Spleen (tissue), 11 donors: ENCODE measurements at regions not wholly inside any gene's neighbourhood (a gene's known extent, or its start where the extent isn't known, plus 50 kb on each side); places are given as distances from the start of the nearest gene placed in this dataset.

Experiments
- DNase-seq: peaks from one replicate; pipeline ENCODE4 v3.0.0-alpha.2; 2020
- H3K27ac ChIP-seq, 8 donors: fragments of 200-600 bp; sonication (generic) in 7 of 8; 1 replicate in 4 of 8; 2 replicates in 4 of 8; pipeline versions ENCODE4 v1.5.0 to v1.8.0; 2016 to 2021; ENCODE audit warnings: inconsistent platforms in 4 of 8, mild to moderate bottlenecking in 4 of 8, moderate library complexity in 1 of 8
- H3K27me3 ChIP-seq, 7 donors: fragments of 200-600 bp; sonication (generic) in 6 of 7; replicated peaks in 1 of 7; 1 replicate in 4 of 7; 2 replicates in 3 of 7; pipeline versions ENCODE4 v1.5.0 to v1.8.0; 2016 to 2021; ENCODE audit warnings: inconsistent platforms in 3 of 7, mild to moderate bottlenecking in 1 of 7
- H3K36me3 ChIP-seq, 6 donors: fragments of 200-600 bp; sonication (generic) in 5 of 6; 1 replicate in 4 of 6; 2 replicates in 2 of 6; pipeline versions ENCODE4 v1.5.0 to v1.8.0; 2016 to 2021; ENCODE audit warnings: inconsistent platforms in 2 of 6
- H3K4me1 ChIP-seq, 6 donors: fragments of 200-600 bp; sonication (generic) in 5 of 6; 1 replicate in 3 of 6; 2 replicates in 3 of 6; pipeline versions ENCODE4 v1.5.0 to v1.8.0; 2016 to 2021; ENCODE audit warnings: inconsistent platforms in 3 of 6
- H3K4me3 ChIP-seq, 8 donors: fragments of 200-600 bp; sonication (generic) in 7 of 8; 1 replicate in 4 of 8; 2 replicates in 4 of 8; pipeline versions ENCODE4 v1.5.0 to v1.8.0; 2016 to 2021; ENCODE audit warnings: inconsistent platforms in 4 of 8, mild to moderate bottlenecking in 4 of 8, moderate library complexity in 2 of 8
- H3K9me3 ChIP-seq, 8 donors: fragments of 200-600 bp; sonication (generic) in 7 of 8; 1 replicate in 4 of 8; 2 replicates in 4 of 8; pipeline versions ENCODE4 v1.5.0 to v1.8.0; 2016 to 2021; ENCODE audit warnings: inconsistent platforms in 4 of 8
- CTCF ChIP-seq, 11 experiments: fragments of 200-600 bp in 7 of 11; fragments of 450-650 bp in 4 of 11; sonication (generic) in 4 of 11; IDR thresholded peaks in 8 of 11; conservative IDR thresholded peaks in 3 of 11; 1 replicate in 7 of 11; 2 replicates in 4 of 11; pipeline versions ENCODE4 v1.4.0 to v1.8.0; 2016 to 2021; ENCODE audit warnings: antibody characterized with exemption in 11 of 11, inconsistent platforms in 4 of 11, mild to moderate bottlenecking in 1 of 11
- POLR2A ChIP-seq, 3 donors: fragments of 450-650 bp; IDR thresholded peaks; one replicate each; pipeline ENCODE4 v1.5.1; 2017; ENCODE audit warnings: antibody characterized with exemption in 3 of 3, mild to moderate bottlenecking in 1 of 3
- POLR2AphosphoS5 ChIP-seq, 3 donors: sonication (generic); formaldehyde crosslinking; IDR thresholded peaks; one replicate each; pipeline ENCODE4 v1.5.1; 2017; ENCODE audit warnings: antibody characterized with exemption in 3 of 3
- WGBS, 5 donors: extraction: QIAGEN DNeasy Blood & Tissue Kit in 3 of 5; methylation state at CpG; one replicate each; pipeline versions ENCODE4 v1.1.5 to v1.1.7; 2013 to 2018; 5-methylcytosine and 5-hydroxymethylcytosine counted together
- intact Hi-C: fragments of 100-400 bp; cut with DNase I; formaldehyde crosslinking; loops from one replicate; pipeline ENCODE4 v1.15.0; 2023; ENCODE audit warnings: low total_unique reads
- donor health status: healthy with polysubstance abuse.
- donor health status: DM: no; HTN: no; CAD: no; lungs with moderate emphysema.
- donor health status: DM: no; HTN: no; CAD: no.
- donor health status: Bipolar disorder and iron deficiency.
- donor health status: healthy.
- donor health status: DM: no; HTN: no; CAD: no.
- donor health status: DM: yes; HTN: yes; CAD: no.

GRCh38 chr12:9351136-9351535 is 142.9 kb upstream of the PZP start:
- 82 to 95% (median 87%) methylated on average over 2 of the region's 2 CpGs for WGBS, 5 donors

GRCh38 chr12:9349888-9350885 is 142.0 kb upstream of the PZP start:
- TF ChIP-seq POLR2A (IDR thresholded peaks at IDR 0.05) = no peak
- TF ChIP-seq POLR2AphosphoS5 (IDR thresholded peaks at IDR 0.05) = no peak
- no peak for TF ChIP-seq CTCF (IDR thresholded peaks at IDR 0.05 in 8 of 11, conservative IDR thresholded peaks at IDR 0.05 in 3 of 11)
- Histone ChIP-seq H3K9me3 (peaks cover 0 to 33% (median 29%) of the 10 kb centered on the region in 8 donors), H3K36me3 (no peaks in the 10 kb centered on the region), H3K27me3 (no peaks in the 10 kb centered on the region), H3K27ac (no peak overlapping the region), H3K4me1 (peaks cover 0 to 14% (median 2%) of the 10 kb centered on the region in 6 donors), H3K4me3 (no peak overlapping the region)
- WGBS, 5 donors = 64 to 70% (median 66%) methylated on average over 16 of the region's 16 CpGs
- intact Hi-C loops = no loop called here
- no peak for DNase-seq

More at GRCh38 chr12:9351136-9351535, 142.9 kb upstream of the PZP start:
- intact Hi-C loops = no loop called here
- Histone ChIP-seq H3K27ac (no peak overlapping the region), H3K4me1 (peaks cover 0 to 7% (median 0%) of the 10 kb centered on the region in 6 donors), H3K4me3 (no peak overlapping the region), H3K9me3 (peaks cover 0 to 38% (median 32%) of the 10 kb centered on the region in 8 donors), H3K27me3 (no peaks in the 10 kb centered on the region), H3K36me3 (no peaks in the 10 kb centered on the region)
- no peak for DNase-seq
- TF ChIP-seq POLR2A (IDR thresholded peaks at IDR 0.05) (no peak), CTCF (IDR thresholded peaks at IDR 0.05 in 8 of 11, conservative IDR thresholded peaks at IDR 0.05 in 3 of 11) (no peak), POLR2AphosphoS5 (IDR thresholded peaks at IDR 0.05) (no peak)

- no peak for TF ChIP-seq CTCF (IDR thresholded peaks at IDR 0.05 in 8 of 11, conservative IDR thresholded peaks at IDR 0.05 in 3 of 11)
- TF ChIP-seq POLR2AphosphoS5 (IDR thresholded peaks at IDR 0.05) = no peak
- no peak for TF ChIP-seq POLR2A (IDR thresholded peaks at IDR 0.05)
- H3K27ac ChIP-seq = no peak overlapping the region
- 92 to 95% (median 93%) methylated on average over 28 to 29 of the region's 29 CpGs for WGBS, 5 donors
- H3K36me3 ChIP-seq = no peaks in the 10 kb centered on the region
- peaks cover 0 to 24% (median 3%) of the 10 kb centered on the region in 6 donors for H3K4me1 ChIP-seq
- H3K27me3 ChIP-seq = no peaks in the 10 kb centered on the region
- H3K9me3 ChIP-seq = peaks cover 0 to 21% (median 17%) of the 10 kb centered on the region in 8 donors
- intact Hi-C loops = no loop called here
- H3K4me3 ChIP-seq = no peak overlapping the region
- no peak for DNase-seq
These were observed 140.8 kb upstream of the PZP start for GRCh38 chr12:9348906-9349518.
